ENCODE measurements at regions not wholly inside any gene's neighbourhood (a gene's known extent, or its start where the extent isn't known, plus 50 kb on each side); places are given as distances from the start of the nearest gene placed in this dataset.
"Not testable (repeated sequence)": the region's sequence is repeated elsewhere in the genome, so short reads cannot be mapped to it uniquely, and the experiment has no call there.

- H3K4me3 ChIP-seq: no peak overlapping the region
- H3K27ac ChIP-seq: no peak overlapping the region
- TF ChIP-seq CTCF (IDR thresholded peaks at IDR 0.05): no peak
- no peak for DNase-seq (ENCODE audit: low spot score)
Measured at GRCh38 chr6:121592261-121592935, 157.0 kb downstream of the GJA1 start.

DNA sequence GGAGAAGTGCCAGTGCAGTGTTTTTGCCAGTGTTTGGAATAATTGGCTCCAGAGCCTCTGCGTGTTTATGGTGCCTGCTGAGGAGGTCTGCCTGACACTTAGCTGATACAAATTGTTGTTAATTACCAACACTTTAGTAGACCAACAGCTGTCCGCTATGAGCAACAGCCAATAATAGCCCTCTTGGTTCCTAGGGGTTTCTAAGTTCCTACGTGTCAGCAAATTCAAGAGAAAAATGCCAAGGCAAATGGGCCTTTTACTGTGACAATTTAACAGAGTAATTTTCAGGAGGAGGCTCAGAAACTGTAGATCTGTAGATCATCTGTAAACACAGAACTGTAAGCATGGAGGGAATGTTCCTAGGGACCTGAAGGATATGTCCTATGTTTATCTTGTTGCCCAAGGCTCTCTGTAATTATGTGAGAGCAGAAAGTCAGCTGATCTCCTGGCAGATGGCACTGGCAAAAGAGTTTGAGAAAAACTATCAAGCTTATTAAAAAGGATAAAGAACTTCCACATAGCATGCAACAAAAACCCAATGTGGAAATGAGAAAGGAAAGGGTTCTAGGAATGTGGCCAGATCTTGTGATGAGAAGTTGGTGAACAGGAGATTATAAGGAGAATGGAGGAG lies 157.7 kb downstream of the GJA1 start:
- DNase-seq (ENCODE audit: low spot score): no peak
- Histone ChIP-seq H3K4me3 (no peak overlapping the region), H3K27ac (no peak overlapping the region)
- no peak for TF ChIP-seq CTCF (IDR thresholded peaks at IDR 0.05)

DNA sequence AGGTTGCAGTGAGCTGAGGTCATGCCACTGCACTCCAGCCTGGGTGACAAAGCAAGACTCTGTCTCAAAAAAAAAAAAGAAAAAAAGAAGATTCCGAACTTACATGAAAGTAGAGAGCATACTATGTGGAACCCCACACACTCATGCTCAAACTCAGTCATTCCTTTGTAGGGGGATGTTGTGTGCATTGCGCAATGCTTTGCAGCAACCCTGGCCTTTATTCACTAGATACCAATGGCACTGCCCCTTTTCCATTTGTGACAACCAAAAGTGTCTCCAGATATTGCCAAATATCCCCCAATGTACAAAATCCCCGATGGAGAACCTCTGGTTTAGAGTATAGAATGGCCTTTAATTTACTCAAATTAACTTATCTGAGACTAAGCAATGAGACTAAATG lies 158.6 kb downstream of the GJA1 start:
- Histone ChIP-seq H3K4me3 (no peak overlapping the region), H3K27ac (no peak overlapping the region)
- no peak for DNase-seq (ENCODE audit: low spot score)
- TF ChIP-seq CTCF (IDR thresholded peaks at IDR 0.05): no peak

DNA sequence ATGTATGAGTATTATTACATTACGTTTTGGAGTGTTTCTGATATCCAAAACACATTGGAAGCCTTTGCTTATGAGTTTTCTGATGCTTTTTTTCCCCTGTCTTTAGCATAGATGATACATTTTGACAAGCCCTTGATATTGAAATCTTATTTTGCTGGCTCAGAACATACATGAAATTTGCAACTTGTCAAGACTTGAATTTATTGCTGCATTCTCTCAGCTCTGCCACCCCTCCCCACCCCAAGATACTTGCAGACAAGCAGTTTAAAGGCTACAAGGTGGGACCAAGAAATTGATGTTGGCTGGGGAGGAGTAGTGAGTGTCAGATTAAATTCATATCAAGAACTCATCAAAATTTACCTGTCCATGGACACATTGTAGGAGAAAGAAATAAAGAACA lies 160.2 kb downstream of the GJA1 start:
- no peak for DNase-seq (ENCODE audit: low spot score)
- no peak for TF ChIP-seq CTCF (IDR thresholded peaks at IDR 0.05)
- H3K27ac ChIP-seq: no peak overlapping the region
- no peak overlapping the region for H3K4me3 ChIP-seq

- H3K4me3 ChIP-seq: no peak overlapping the region
- no peak for DNase-seq (ENCODE audit: low spot score)
- H3K27ac ChIP-seq: no peak overlapping the region
- TF ChIP-seq CTCF (IDR thresholded peaks at IDR 0.05): no peak
Measured at GRCh38 chr6:121596441-121596840, 161.0 kb downstream of the GJA1 start.

GRCh38 chr6:121597654-121598053 lies 162.2 kb downstream of the GJA1 start:
- no peak for TF ChIP-seq CTCF (IDR thresholded peaks at IDR 0.05)
- DNase-seq (ENCODE audit: low spot score): no peak

DNA sequence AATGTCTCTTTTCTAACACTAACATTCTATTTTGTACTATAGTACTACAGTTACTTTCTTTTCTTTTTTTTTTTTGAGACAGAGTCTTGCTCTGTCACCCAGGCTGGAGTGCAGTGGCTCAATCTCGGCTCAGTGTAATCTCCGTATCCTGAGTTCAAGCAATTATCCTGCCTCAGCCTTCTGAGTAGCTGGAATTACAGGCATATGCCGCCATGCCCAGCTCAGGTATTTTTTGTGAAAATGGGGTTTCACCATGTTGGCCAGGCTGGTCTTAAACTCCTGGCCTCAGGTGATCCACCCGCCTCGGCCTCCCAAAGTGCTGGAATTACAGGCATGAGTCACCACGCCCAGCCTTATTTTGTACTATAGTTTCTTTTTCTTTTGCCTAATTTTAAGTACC lies 163.9 kb downstream of the GJA1 start:
- not testable (repeated sequence) for H3K27ac ChIP-seq; DNase-seq (ENCODE audit: low spot score); H3K4me3 ChIP-seq

More at GRCh38 chr6:121597654-121598053, 162.2 kb downstream of the GJA1 start:
- Histone ChIP-seq H3K4me3 (no peak overlapping the region), H3K27ac (no peak overlapping the region)
